HPDE6-E6E7 (cell line): ENCODE measurements at regions not wholly inside any gene's neighbourhood (a gene's known extent, or its start where the extent isn't known, plus 50 kb on each side); places are given as distances from the start of the nearest gene placed in this dataset.

Source experiments
- DNase-seq: peaks from one replicate; pipeline ENCODE4 v3.0.0; 2011; ENCODE audit warnings: missing footprints; ENCODE audit errors: extremely low spot score

DNA sequence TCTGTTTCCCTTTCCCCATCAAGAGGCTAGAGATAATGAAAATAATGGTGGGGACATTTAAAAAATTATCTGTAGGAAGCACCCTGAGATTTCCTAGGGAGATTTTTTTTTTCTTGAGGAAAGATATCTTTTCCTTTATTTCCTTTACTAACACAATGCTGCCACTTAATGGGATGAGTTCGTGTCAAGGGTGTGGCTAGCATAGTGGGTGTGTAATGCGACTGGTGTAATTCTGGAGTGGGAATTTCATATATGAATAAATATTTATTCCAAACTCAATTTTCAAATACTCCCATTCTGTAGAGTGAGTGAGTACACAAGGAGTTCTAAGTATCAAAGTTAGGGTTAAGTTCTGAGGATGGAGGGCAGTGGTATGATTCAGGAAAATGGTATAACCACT is 66.1 kb upstream of the GALNT15 start:
- no peak for DNase-seq

DNA sequence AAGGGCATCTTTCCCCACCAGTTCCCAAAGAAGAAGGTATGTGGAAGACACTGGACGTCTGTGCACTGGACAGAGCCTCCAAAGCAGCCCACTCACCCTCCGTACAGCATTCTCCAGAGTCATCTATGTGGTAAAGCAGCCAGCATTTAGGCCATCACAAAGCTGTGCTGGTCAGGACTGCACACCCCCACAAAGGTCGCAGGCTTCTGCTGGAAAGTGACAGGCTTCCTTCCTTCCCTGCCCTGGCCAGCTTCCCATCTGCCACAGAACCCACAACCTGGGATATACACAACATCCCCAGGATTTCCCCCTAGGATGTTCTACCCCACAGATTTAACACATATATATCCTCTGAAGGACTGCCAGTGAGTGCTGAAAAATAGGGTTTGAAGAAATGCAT is 64.6 kb upstream of the GALNT15 start:
- no peak for DNase-seq

DNA sequence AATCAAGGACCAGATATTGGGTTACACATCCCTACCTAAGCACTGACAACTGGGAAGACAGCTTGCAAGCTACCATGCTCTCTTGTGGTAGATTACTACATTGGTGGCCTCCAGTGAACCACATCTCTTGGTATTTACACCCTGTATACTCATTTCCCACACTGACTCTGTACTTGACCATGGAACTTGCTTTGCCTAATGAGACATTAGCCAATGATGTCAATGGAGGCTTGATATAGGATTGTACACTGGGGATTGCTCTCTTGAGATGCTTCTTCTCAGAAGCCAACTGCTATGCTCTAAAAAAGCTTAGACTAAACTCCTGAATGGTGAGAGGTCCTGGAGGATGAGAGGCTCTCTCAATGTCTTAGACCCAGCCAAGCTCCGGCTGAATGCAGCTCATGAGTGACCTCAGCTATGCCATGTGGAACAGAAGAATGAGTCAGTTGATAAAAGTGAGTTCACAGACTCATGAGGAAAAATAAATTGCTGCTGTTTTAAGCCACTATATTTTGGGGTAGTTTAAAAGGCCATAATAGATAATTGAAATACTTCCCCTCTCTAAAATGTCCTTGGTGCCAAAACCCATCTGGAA is 61.5 kb upstream of the GALNT15 start:
- DNase-seq: no peak

DNA sequence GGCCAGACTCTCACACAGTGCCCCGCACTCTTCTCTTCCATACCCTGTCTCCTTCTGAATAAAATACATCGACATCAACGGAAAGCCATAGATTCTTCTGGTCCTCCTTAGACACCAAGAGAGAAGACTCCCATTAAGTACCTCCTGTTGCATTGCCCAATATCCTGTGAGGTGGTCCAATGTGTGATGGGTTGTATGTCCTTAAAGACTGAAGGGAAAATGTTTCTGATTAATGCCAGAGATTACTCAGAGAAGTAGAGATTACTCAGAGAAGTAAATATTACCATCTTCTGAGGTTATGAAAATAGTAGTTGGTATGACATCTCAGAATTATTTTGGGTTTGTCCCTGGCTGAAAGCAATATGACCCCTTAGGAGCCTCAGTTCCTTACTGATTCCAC is 60.8 kb upstream of the GALNT15 start:
- no peak for DNase-seq

DNA sequence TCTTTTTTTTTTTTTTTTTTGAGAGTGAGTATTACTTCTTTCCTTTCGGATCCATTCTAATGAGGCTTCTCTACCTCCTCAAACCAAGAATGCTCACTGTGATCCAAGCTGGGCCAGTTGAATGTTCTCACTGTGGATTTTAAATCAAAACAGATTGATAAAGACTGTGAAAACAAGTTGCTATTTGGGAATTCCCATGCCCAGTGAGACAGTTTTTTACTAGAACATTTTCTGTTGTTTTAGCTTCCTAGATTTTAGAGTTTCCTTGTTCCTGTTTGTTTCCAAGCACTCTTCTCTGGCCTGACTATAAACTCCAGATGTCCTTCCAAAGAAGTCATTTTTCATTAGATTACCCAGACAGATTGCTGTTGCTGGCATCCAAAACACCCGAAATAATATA is 60.1 kb upstream of the GALNT15 start:
- DNase-seq: no peak

DNA sequence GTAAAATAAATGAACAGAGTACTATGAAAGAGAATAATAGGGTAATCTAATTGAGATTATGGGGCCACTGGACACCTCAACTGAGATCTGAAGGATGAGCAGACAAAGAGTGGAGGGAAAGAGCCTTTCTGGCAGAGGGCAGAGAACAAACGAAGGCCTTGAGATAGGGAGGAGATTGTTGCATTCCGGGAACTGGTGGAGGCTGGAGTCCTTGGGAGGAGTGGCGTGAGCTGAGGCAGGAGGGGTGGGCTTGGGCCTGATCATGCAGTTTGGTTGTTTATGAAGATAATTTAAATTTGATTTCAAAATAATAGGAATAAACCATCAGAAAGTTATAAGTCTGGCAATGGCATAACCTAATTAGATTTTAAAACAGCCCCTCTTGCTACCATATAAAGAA is 59.5 kb upstream of the GALNT15 start:
- DNase-seq: no peak

DNA sequence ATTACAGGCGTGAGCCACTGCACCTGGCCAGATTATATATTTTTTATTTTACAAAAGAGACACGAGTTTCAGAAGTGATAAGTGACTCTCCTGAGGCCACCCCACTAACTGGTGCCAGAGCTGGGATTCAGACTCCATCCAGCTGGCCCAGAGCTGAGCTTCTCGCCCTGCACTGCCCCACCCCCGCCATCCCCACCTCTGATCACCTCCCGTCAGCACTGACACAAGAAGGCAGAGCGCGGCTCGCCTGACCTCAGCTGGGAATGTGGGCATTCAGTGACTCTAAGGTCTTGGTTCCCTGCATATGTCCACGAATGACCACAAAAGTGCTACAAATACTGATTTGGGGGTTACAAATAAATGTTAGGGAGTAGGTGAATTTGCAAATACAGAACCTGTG is 56.1 kb upstream of the GALNT15 start:
- no peak for DNase-seq

DNA sequence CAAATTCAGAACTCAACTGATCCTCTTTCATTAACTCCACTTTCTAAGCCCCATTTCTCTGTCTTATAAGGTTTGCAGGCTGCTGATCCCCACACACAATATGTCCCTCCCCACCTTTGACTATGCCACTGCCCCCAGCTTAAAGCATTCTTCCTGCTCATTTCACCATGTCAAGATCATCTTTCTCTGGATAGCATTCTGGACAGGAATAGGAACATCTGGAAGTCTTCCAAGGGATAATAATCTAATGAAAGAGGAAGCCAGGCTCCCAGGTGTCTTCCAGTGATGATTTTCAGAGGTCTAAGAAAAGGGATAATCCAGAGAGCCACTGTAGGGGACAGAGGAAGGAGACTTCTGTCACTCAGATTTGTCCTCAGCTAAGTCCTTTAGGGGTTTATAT is 54.6 kb upstream of the GALNT15 start:
- DNase-seq: no peak

DNA sequence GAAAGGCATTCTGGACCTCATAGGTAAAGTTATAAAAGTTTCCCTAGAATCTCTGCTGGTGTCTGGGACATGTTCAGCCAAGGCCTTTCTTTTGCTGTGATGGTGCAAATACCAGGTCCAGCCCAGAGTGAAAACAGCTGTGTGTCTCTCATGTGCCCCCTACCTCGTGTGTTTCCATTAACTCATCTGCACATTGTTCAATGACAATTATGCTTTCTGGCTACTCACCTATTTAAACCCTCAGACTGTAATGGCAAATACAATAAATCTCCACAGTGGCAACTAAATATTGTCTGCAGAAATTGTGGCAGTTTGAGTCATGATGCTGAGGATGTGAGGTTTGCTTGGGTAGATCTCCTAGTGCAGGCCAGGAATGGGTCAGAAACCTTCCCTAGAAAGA is 53.1 kb upstream of the GALNT15 start:
- DNase-seq: no peak

DNA sequence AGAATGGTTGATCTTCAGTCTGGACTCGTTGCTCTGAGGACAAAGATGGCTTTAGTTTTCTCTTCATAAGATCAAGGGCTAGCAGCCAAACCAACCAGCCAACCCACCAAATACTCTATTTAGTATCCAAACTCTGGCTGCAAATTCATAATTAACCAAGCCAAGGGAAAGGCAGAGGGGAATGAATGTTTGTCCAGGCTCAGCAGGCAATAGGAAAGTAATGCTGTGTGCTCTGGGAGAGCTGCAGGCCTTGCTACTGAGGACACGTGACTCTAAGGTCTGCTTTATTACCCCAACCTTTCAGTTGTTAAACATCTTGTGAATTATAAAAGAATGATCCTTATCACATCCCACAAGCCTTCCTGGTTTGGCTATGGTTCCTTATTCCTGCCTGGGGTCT is 52.3 kb upstream of the GALNT15 start:
- DNase-seq: no peak

DNA sequence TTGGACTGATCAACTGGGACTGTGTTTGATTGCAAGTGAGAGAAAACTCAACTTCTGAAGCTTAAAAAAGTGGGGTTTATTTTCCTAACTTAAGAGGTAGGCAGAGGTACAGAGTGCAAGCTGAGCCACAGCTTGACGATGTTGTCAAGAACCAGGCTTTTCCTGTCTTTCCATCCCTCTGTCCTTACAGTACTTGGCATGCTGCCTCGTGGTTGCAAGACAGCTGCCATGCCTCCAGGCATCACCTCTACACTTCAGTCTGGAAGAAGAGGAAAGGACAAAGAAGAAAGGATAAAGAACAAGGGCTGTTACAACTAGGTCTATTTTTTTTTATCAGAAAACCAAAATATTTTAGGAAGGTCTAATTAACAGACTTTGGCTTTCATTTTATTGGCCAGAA is 51.8 kb upstream of the GALNT15 start:
- DNase-seq: no peak

DNA sequence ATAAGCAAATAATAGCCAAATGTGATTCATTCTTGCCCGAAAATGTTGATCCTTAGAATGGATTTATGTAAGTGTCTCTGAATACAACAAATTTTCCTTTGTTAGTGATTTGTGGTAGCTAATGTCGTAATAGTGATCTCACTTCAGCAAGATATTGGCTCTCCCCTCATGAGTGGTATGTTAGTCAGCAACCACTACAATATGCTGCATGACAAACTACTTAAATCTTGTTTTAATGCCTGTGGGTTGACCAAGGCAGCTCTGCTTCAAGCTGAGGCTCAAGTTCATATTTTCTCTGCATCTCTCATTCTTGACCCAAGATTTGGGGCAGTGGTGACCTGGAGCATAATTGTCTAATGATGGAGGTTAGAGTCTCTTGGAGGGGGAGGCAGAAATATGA is 49.8 kb upstream of the GALNT15 start:
- peak; percentile 7 for DNase-seq
